ENCODE measurements at regions not wholly inside any gene's neighbourhood (a gene's known extent, or its start where the extent isn't known, plus 50 kb on each side); places are given as distances from the start of the nearest gene placed in this dataset.
A peak's percentile ranks its signal among the peaks of the same experiment; 100 is the strongest.

GRCh38 chr2:59076079-59076619 is 835.0 kb upstream of the FANCL start:
- WGBS (ENCODE audit: insufficient coverage, low lambda C conversion rate): 63% methylated on average over 2 of the region's 5 CpGs

GRCh38 chr2:59074071-59074470 is 832.9 kb upstream of the FANCL start:
- no peaks in the 10 kb centered on the region for H3K4me1 ChIP-seq (ENCODE audit: control insufficient read depth, insufficient read depth, low read length)
- H3K36me3 ChIP-seq (ENCODE audit: control insufficient read depth, insufficient read depth, low read length): no peaks in the 10 kb centered on the region
- H3K9me3 ChIP-seq (ENCODE audit: control insufficient read depth, low read depth, low read length): no peaks in the 10 kb centered on the region
- no peak overlapping the region for H3K27ac ChIP-seq (ENCODE audit: low read length)
- DNase-seq: no peak
- 100% methylated on average over 2 of the region's 3 CpGs for WGBS (ENCODE audit: insufficient coverage, low lambda C conversion rate)
- no peak overlapping the region for H3K4me3 ChIP-seq (ENCODE audit: low read length)
- no peaks in the 10 kb centered on the region for H3K27me3 ChIP-seq (ENCODE audit: control insufficient read depth, insufficient read depth, low read length)

More at GRCh38 chr2:59076079-59076619, 835.0 kb upstream of the FANCL start:
- H3K36me3 ChIP-seq (ENCODE audit: control insufficient read depth, insufficient read depth, low read length): no peaks in the 10 kb centered on the region
- H3K4me3 ChIP-seq (ENCODE audit: low read length): no peak overlapping the region
- no peak overlapping the region for H3K27ac ChIP-seq (ENCODE audit: low read length)
- no peak for DNase-seq
- H3K27me3 ChIP-seq (ENCODE audit: control insufficient read depth, insufficient read depth, low read length): no peaks in the 10 kb centered on the region
- H3K9me3 ChIP-seq (ENCODE audit: control insufficient read depth, low read depth, low read length): no peaks in the 10 kb centered on the region
- no peaks in the 10 kb centered on the region for H3K4me1 ChIP-seq (ENCODE audit: control insufficient read depth, insufficient read depth, low read length)

GRCh38 chr2:59073286-59073685 is 832.2 kb upstream of the FANCL start:
- Histone ChIP-seq H3K36me3 (ENCODE audit: control insufficient read depth, insufficient read depth, low read length) (no peaks in the 10 kb centered on the region), H3K27me3 (ENCODE audit: control insufficient read depth, insufficient read depth, low read length) (no peaks in the 10 kb centered on the region), H3K27ac (ENCODE audit: low read length) (no peak overlapping the region), H3K9me3 (ENCODE audit: control insufficient read depth, low read depth, low read length) (no peaks in the 10 kb centered on the region), H3K4me1 (ENCODE audit: control insufficient read depth, insufficient read depth, low read length) (no peaks in the 10 kb centered on the region), H3K4me3 (ENCODE audit: low read length) (no peak overlapping the region)
- WGBS (ENCODE audit: insufficient coverage, low lambda C conversion rate): no CpG with 5 or more reads among the region's 6 CpGs
- DNase-seq: peak in 1 of 2 donors; percentile 5

GRCh38 chr2:59068255-59068654 is 827.1 kb upstream of the FANCL start:
- Histone ChIP-seq H3K27me3 (ENCODE audit: control insufficient read depth, insufficient read depth, low read length) (no peaks in the 10 kb centered on the region), H3K9me3 (ENCODE audit: control insufficient read depth, low read depth, low read length) (peaks cover 3% of the 10 kb centered on the region), H3K4me1 (ENCODE audit: control insufficient read depth, insufficient read depth, low read length) (no peaks in the 10 kb centered on the region), H3K4me3 (ENCODE audit: low read length) (no peak overlapping the region), H3K36me3 (ENCODE audit: control insufficient read depth, insufficient read depth, low read length) (no peaks in the 10 kb centered on the region), H3K27ac (ENCODE audit: low read length) (no peak overlapping the region)
- DNase-seq: no peak
- 0% methylated on average over 1 of the region's 2 CpGs for WGBS (ENCODE audit: insufficient coverage, low lambda C conversion rate)

- no CpG with 5 or more reads among the region's 56 CpGs for WGBS (ENCODE audit: insufficient coverage, low lambda C conversion rate)
- peaks cover 3% of the 10 kb centered on the region for H3K9me3 ChIP-seq (ENCODE audit: control insufficient read depth, low read depth, low read length)
- DNase-seq: no peak
Measured at GRCh38 chr2:59066787-59067399, 825.8 kb upstream of the FANCL start.

GRCh38 chr2:59047373-59047995 is 806.4 kb upstream of the FANCL start:
- DNase-seq: no peak
- 75% methylated on average over 2 of the region's 4 CpGs for WGBS (ENCODE audit: insufficient coverage, low lambda C conversion rate)
- Histone ChIP-seq H3K27me3 (ENCODE audit: control insufficient read depth, insufficient read depth, low read length) (no peaks in the 10 kb centered on the region), H3K27ac (ENCODE audit: low read length) (no peak overlapping the region), H3K36me3 (ENCODE audit: control insufficient read depth, insufficient read depth, low read length) (no peaks in the 10 kb centered on the region), H3K4me1 (ENCODE audit: control insufficient read depth, insufficient read depth, low read length) (no peaks in the 10 kb centered on the region), H3K9me3 (ENCODE audit: control insufficient read depth, low read depth, low read length) (no peaks in the 10 kb centered on the region), H3K4me3 (ENCODE audit: low read length) (no peak overlapping the region)

More at GRCh38 chr2:59066787-59067399, 825.8 kb upstream of the FANCL start:
- Histone ChIP-seq H3K27ac (ENCODE audit: low read length) (no peak overlapping the region), H3K4me3 (ENCODE audit: low read length) (no peak overlapping the region), H3K27me3 (ENCODE audit: control insufficient read depth, insufficient read depth, low read length) (no peaks in the 10 kb centered on the region), H3K4me1 (ENCODE audit: control insufficient read depth, insufficient read depth, low read length) (no peaks in the 10 kb centered on the region), H3K36me3 (ENCODE audit: control insufficient read depth, insufficient read depth, low read length) (no peaks in the 10 kb centered on the region)

GRCh38 chr2:59046401-59047372 is 805.6 kb upstream of the FANCL start:
- no peaks in the 10 kb centered on the region for H3K27me3 ChIP-seq (ENCODE audit: control insufficient read depth, insufficient read depth, low read length)
- no peaks in the 10 kb centered on the region for H3K9me3 ChIP-seq (ENCODE audit: control insufficient read depth, low read depth, low read length)
- no peaks in the 10 kb centered on the region for H3K4me1 ChIP-seq (ENCODE audit: control insufficient read depth, insufficient read depth, low read length)
- DNase-seq: no peak
- no peak overlapping the region for H3K4me3 ChIP-seq (ENCODE audit: low read length)
- no peaks in the 10 kb centered on the region for H3K36me3 ChIP-seq (ENCODE audit: control insufficient read depth, insufficient read depth, low read length)
- H3K27ac ChIP-seq (ENCODE audit: low read length): no peak overlapping the region
- WGBS (ENCODE audit: insufficient coverage, low lambda C conversion rate): 100% methylated on average over 1 of the region's 17 CpGs

- H3K4me1 ChIP-seq (ENCODE audit: control insufficient read depth, insufficient read depth, low read length): no peaks in the 10 kb centered on the region
- WGBS (ENCODE audit: insufficient coverage, low lambda C conversion rate): 80% methylated on average over 1 of the region's 1 CpG
Measured at GRCh38 chr2:59044736-59045135, 803.6 kb upstream of the FANCL start.

GRCh38 chr2:59041139-59041538 is 800.0 kb upstream of the FANCL start:
- no peak overlapping the region for H3K27ac ChIP-seq (ENCODE audit: low read length)
- H3K27me3 ChIP-seq (ENCODE audit: control insufficient read depth, insufficient read depth, low read length): no peaks in the 10 kb centered on the region
- H3K4me3 ChIP-seq (ENCODE audit: low read length): no peak overlapping the region
- H3K36me3 ChIP-seq (ENCODE audit: control insufficient read depth, insufficient read depth, low read length): no peaks in the 10 kb centered on the region
- WGBS (ENCODE audit: insufficient coverage, low lambda C conversion rate): 100% methylated on average over 3 of the region's 4 CpGs
- H3K9me3 ChIP-seq (ENCODE audit: control insufficient read depth, low read depth, low read length): no peaks in the 10 kb centered on the region
- H3K4me1 ChIP-seq (ENCODE audit: control insufficient read depth, insufficient read depth, low read length): no peaks in the 10 kb centered on the region
- no peak for DNase-seq

More at GRCh38 chr2:59044736-59045135, 803.6 kb upstream of the FANCL start:
- no peak for DNase-seq
- Histone ChIP-seq H3K36me3 (ENCODE audit: control insufficient read depth, insufficient read depth, low read length) (no peaks in the 10 kb centered on the region), H3K9me3 (ENCODE audit: control insufficient read depth, low read depth, low read length) (no peaks in the 10 kb centered on the region), H3K27me3 (ENCODE audit: control insufficient read depth, insufficient read depth, low read length) (no peaks in the 10 kb centered on the region), H3K27ac (ENCODE audit: low read length) (no peak overlapping the region), H3K4me3 (ENCODE audit: low read length) (no peak overlapping the region)

- H3K27ac ChIP-seq (ENCODE audit: low read length): no peak overlapping the region
- no peak overlapping the region for H3K4me3 ChIP-seq (ENCODE audit: low read length)
- no CpG with 5 or more reads among the region's 1 CpG for WGBS (ENCODE audit: insufficient coverage, low lambda C conversion rate)
- DNase-seq: no peak
- H3K36me3 ChIP-seq (ENCODE audit: control insufficient read depth, insufficient read depth, low read length): no peaks in the 10 kb centered on the region
- H3K9me3 ChIP-seq (ENCODE audit: control insufficient read depth, low read depth, low read length): no peaks in the 10 kb centered on the region
- H3K4me1 ChIP-seq (ENCODE audit: control insufficient read depth, insufficient read depth, low read length): no peaks in the 10 kb centered on the region
- H3K27me3 ChIP-seq (ENCODE audit: control insufficient read depth, insufficient read depth, low read length): no peaks in the 10 kb centered on the region
Measured at GRCh38 chr2:59034837-59035236, 793.7 kb upstream of the FANCL start.

Measured in large intestine (tissue), 3 donors.